Astrocyte (in vitro differentiated cells and primary cell): ENCODE measurements at regions not wholly inside any gene's neighbourhood (a gene's known extent, or its start where the extent isn't known, plus 50 kb on each side); places are given as distances from the start of the nearest gene placed in this dataset.

Experiments used
- EZH2 ChIP-seq: IDR thresholded peaks from 2 replicates; pipeline ENCODE4 v1.6.1; 2012; ENCODE audit warnings: mild to moderate bottlenecking, low read length, inconsistent platforms; ENCODE audit not compliant: insufficient read depth
- TF ChIP-seq, protein P1 (sequence below): IDR thresholded peaks from 2 replicates; pipeline ENCODE4 v1.5.1; 2011; ENCODE audit warnings: low read depth, mild to moderate bottlenecking, inconsistent platforms, low read length, moderate library complexity; ENCODE audit not compliant: insufficient read depth

- TF ChIP-seq, protein P1, sequence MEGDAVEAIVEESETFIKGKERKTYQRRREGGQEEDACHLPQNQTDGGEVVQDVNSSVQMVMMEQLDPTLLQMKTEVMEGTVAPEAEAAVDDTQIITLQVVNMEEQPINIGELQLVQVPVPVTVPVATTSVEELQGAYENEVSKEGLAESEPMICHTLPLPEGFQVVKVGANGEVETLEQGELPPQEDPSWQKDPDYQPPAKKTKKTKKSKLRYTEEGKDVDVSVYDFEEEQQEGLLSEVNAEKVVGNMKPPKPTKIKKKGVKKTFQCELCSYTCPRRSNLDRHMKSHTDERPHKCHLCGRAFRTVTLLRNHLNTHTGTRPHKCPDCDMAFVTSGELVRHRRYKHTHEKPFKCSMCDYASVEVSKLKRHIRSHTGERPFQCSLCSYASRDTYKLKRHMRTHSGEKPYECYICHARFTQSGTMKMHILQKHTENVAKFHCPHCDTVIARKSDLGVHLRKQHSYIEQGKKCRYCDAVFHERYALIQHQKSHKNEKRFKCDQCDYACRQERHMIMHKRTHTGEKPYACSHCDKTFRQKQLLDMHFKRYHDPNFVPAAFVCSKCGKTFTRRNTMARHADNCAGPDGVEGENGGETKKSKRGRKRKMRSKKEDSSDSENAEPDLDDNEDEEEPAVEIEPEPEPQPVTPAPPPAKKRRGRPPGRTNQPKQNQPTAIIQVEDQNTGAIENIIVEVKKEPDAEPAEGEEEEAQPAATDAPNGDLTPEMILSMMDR: no peak
- no peak for TF ChIP-seq EZH2
Observed at GRCh38 chr10:122765412-122765811, 65.8 kb upstream of the C10orf120 start.
